ENCODE measurements at regions not wholly inside any gene's neighbourhood (a gene's known extent, or its start where the extent isn't known, plus 50 kb on each side); places are given as distances from the start of the nearest gene placed in this dataset.

DNA sequence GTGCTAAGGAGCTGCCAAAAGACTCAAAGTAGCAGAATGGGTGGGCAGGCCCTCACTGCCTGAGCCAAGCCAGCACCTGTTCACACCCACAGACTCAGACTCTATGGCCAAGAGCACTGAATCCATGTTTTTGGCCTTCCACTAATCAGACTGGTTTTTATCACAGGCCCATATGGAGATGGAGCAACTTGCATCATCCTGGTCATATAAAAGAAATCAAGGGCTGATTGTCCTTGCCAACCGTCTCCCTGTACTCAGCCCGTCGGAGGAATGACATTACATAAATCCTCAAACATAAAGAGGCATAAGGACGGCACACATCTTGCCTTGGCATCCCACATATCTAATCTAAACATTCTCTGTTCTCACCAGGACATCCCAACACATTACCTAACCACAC, 66.7 kb downstream of the MARCHF4 start:
- Histone ChIP-seq H3K4me3 (no peak overlapping the region), H3K27me3 (no peaks in the 10 kb centered on the region), H3K9me3 (no peaks in the 10 kb centered on the region), H3K27ac (no peak overlapping the region), H3K36me3 (no peaks in the 10 kb centered on the region), H3K4me1 (no peaks in the 10 kb centered on the region)
- intact Hi-C loops (cut with DNase I): no loop called here
- ATAC-seq (no peak), DNase-seq (no peak)
- TF ChIP-seq, protein P1, sequence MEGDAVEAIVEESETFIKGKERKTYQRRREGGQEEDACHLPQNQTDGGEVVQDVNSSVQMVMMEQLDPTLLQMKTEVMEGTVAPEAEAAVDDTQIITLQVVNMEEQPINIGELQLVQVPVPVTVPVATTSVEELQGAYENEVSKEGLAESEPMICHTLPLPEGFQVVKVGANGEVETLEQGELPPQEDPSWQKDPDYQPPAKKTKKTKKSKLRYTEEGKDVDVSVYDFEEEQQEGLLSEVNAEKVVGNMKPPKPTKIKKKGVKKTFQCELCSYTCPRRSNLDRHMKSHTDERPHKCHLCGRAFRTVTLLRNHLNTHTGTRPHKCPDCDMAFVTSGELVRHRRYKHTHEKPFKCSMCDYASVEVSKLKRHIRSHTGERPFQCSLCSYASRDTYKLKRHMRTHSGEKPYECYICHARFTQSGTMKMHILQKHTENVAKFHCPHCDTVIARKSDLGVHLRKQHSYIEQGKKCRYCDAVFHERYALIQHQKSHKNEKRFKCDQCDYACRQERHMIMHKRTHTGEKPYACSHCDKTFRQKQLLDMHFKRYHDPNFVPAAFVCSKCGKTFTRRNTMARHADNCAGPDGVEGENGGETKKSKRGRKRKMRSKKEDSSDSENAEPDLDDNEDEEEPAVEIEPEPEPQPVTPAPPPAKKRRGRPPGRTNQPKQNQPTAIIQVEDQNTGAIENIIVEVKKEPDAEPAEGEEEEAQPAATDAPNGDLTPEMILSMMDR (IDR thresholded peaks at IDR 0.05): no peak

DNA sequence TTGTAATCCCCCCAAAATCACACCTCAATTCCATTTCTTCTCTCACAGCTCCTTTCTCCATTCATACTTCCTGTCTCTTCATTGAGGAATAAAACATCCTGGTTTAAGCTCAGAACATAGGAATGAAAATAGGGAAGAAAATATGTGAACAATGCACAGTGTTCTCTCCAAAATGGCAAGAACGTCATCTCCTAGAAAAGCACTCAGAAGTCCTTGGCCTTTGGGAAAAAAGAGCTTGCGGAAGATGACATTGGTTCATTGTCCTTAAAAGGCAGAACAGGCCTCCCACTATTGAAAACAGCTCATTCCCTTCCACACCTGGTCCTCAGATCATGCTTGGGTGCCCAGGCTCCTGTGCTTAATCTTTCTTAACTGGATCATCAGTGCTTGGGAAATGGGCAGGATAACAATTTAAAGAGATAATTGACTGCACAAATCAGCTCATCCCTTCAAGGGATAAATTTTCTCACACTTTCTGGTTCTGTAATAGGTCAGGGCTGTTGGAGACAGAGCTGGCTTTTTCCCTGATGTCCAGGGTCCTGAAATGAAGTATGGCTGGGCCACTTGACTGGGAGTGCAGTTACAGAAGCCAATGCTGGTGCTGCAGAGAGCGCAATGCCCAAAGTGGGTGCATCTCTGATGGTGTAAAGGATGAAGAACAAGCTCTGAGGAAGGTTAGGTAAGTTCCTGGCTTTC, 69.2 kb downstream of the MARCHF4 start:
- Histone ChIP-seq H3K9me3 (no peaks in the 10 kb centered on the region), H3K27me3 (no peaks in the 10 kb centered on the region), H3K27ac (no peak overlapping the region), H3K4me3 (no peak overlapping the region), H3K36me3 (no peaks in the 10 kb centered on the region), H3K4me1 (no peaks in the 10 kb centered on the region)
- no peak for DNase-seq
- TF ChIP-seq, protein P1 (IDR thresholded peaks at IDR 0.05): no peak
- intact Hi-C loops (cut with DNase I): no loop called here
- no peak for ATAC-seq

DNA sequence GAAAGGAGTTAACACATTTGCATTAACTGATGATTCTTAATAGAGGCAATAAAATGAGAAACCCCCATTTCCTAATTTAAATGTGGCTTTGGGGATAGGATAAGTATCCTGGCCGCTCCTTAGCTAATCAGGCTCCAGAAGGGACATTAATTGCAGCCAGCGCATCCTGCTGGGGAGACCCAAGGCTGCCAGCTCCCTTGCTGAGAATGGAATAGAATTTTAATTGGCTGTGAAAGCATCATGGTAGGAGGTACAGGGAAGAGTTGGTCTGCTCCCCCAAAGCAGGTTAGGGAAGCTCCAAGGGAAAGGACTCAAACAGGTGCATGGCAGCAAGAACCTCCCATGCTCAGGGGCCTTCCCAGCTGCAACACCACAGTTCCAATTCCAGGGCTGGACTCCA, 71.4 kb downstream of the MARCHF4 start:
- intact Hi-C loops (cut with DNase I): no loop called here
- Histone ChIP-seq H3K36me3 (no peaks in the 10 kb centered on the region), H3K4me1 (no peaks in the 10 kb centered on the region), H3K27ac (no peak overlapping the region), H3K4me3 (no peak overlapping the region), H3K9me3 (no peaks in the 10 kb centered on the region), H3K27me3 (no peaks in the 10 kb centered on the region)
- TF ChIP-seq, protein P1 (IDR thresholded peaks at IDR 0.05): no peak
- DNase-seq: no peak
- no peak for ATAC-seq

DNA sequence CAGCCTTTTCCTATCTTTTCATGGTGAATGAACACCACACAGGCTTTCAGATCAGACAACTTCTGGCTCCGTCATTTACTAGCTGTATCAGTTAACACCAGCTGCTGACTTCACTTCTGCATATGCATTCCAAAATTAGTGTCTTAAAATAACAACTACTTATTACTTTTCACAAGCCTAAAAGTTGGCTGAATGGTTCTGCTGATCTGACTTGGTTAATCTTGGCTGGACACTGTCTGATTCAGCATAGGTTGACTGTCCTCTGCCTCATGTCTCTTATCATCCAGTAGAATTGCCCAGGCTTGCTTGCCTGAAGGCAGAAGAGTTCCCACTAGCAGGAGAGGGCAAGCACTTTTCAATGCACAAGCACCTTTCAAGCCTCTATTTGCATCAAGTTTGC, 72.7 kb downstream of the MARCHF4 start:
- no peaks in the 10 kb centered on the region for H3K9me3 ChIP-seq
- DNase-seq (no peak), ATAC-seq (no peak)
- no peaks in the 10 kb centered on the region for H3K27me3 ChIP-seq
- H3K4me1 ChIP-seq: no peaks in the 10 kb centered on the region
- H3K36me3 ChIP-seq: no peaks in the 10 kb centered on the region
- intact Hi-C loops (cut with DNase I): no loop called here
- TF ChIP-seq, protein P1 (IDR thresholded peaks at IDR 0.05): no peak
- H3K4me3 ChIP-seq: no peak overlapping the region
- H3K27ac ChIP-seq: no peak overlapping the region

DNA sequence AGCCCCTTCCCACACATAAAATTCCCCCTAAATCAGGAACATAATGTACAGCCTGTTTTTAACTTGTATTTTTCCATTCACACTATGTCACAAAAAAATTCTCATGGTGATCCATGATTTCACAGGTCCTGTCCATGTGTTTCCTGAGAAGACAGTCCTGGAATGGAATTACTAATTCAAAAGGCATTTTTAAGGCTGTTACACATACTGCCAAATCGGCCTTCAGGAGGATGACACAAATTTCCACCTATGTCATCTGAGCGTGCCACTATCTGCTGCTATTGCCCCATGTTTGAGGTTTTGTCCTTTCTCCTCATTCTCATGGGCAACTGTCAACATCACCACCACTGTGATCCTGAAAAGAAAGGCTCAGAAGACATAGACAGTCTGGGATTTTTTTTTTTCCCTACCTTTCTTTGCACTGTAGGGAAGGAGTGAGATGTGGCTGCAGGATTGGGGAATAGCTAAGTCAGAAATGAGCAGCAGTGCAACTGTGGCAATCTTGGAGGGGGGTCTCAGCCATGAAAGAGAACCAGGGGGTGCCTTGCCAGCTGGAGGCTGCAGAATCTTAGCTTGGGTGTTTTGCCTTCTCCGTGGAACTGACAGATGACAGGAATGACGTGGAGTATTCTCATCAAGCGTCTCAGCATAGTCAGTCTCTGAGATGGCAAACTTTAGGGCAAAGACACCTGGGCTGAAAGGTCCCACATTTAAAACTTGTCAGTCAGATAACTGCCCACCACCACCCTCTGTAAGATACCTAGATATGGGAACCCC, 73.4 kb downstream of the MARCHF4 start:
- intact Hi-C loops (cut with DNase I): no loop called here
- no peaks in the 10 kb centered on the region for H3K9me3 ChIP-seq
- no peak overlapping the region for H3K27ac ChIP-seq
- no peak for DNase-seq
- no peak overlapping the region for H3K4me3 ChIP-seq
- H3K4me1 ChIP-seq: no peaks in the 10 kb centered on the region
- H3K36me3 ChIP-seq: no peaks in the 10 kb centered on the region
- H3K27me3 ChIP-seq: no peaks in the 10 kb centered on the region
- TF ChIP-seq, protein P1 (IDR thresholded peaks at IDR 0.05): no peak
- no peak for ATAC-seq

Data from left lung (tissue), 4 donors.